DOHH2 (cell line): ENCODE measurements at regions not wholly inside any gene's neighbourhood (a gene's known extent, or its start where the extent isn't known, plus 50 kb on each side); places are given as distances from the start of the nearest gene placed in this dataset.

Source experiments
- H3F3A ChIP-seq: fragments of 200-600 bp; sonication (generic), shearing (Covaris generic); 2 replicates; pipeline ENCODE4 v1.6.0; 2016; ENCODE audit warnings: antibody characterized with exemption, mild to moderate bottlenecking; ENCODE audit not compliant: control insufficient read depth, insufficient read depth
- H3K27ac ChIP-seq: fragments of 200-600 bp; sonication (generic); 2 replicates; pipeline ENCODE4 v1.5.1; 2014; ENCODE audit warnings: low read depth, mild to moderate bottlenecking, low read length, moderate library complexity
- H3K27me3 ChIP-seq: fragments of 200-600 bp; sonication (generic); 2 replicates; pipeline ENCODE4 v1.6.1; 2014; ENCODE audit warnings: mild to moderate bottlenecking, low read length, mixed read lengths; ENCODE audit not compliant: control insufficient read depth
- H3K36me3 ChIP-seq: fragments of 200-600 bp; sonication (generic); 2 replicates; pipeline ENCODE4 v1.6.1; 2014; ENCODE audit warnings: mild to moderate bottlenecking, low read length, moderate library complexity, mixed read lengths; ENCODE audit not compliant: control insufficient read depth
- H3K4me1 ChIP-seq: fragments of 200-600 bp; sonication (generic); 2 replicates; pipeline ENCODE4 v1.6.1; 2014; ENCODE audit warnings: mild to moderate bottlenecking, low read length, mixed read lengths; ENCODE audit not compliant: control insufficient read depth
- H3K4me2 ChIP-seq: fragments of 200-600 bp; sonication (generic); 2 replicates; pipeline ENCODE4 v1.6.0; 2014; ENCODE audit warnings: mild to moderate bottlenecking, low read length, moderate library complexity
- H3K4me3 ChIP-seq: fragments of 200-600 bp; sonication (generic); 2 replicates; pipeline ENCODE4 v1.5.1; 2014; ENCODE audit warnings: mild to moderate bottlenecking, low read length, mixed read lengths
- H3K79me2 ChIP-seq: fragments of 200-600 bp; sonication (generic); 2 replicates; pipeline ENCODE4 v1.6.1; 2014; ENCODE audit warnings: mild to moderate bottlenecking, low read length, mixed read lengths; ENCODE audit not compliant: control insufficient read depth
- H3K9me2 ChIP-seq: fragments of 200-600 bp; sonication (generic); replicated peaks from 2 replicates; pipeline ENCODE4 v1.6.1; 2014; ENCODE audit warnings: mild to moderate bottlenecking, low read length, mixed read lengths; ENCODE audit not compliant: control insufficient read depth
- H3K9me3 ChIP-seq: fragments of 200-600 bp; sonication (generic); 2 replicates; pipeline ENCODE4 v1.6.1; 2014; ENCODE audit warnings: antibody characterized with exemption, low read length, mixed read lengths; ENCODE audit not compliant: control insufficient read depth, insufficient read depth
- H4K20me1 ChIP-seq: fragments of 200-600 bp; sonication (generic); 2 replicates; pipeline ENCODE4 v1.6.0; 2014; ENCODE audit warnings: low read depth, mild to moderate bottlenecking, antibody characterized with exemption, low read length, moderate library complexity; ENCODE audit not compliant: control insufficient read depth, insufficient read depth
- CTCF ChIP-seq: fragments of 200-600 bp; sonication (generic); IDR thresholded peaks from one replicate; pipeline ENCODE4 v1.5.1; 2014; ENCODE audit warnings: antibody characterized with exemption, mild to moderate bottlenecking, low read depth, low read length; ENCODE audit not compliant: poor library complexity, severe bottlenecking
- EZH2phosphoT487 ChIP-seq: fragments of 200-600 bp; sonication (generic); IDR thresholded peaks from 2 replicates; pipeline ENCODE4 v1.6.1; 2017; ENCODE audit warnings: borderline replicate concordance, mild to moderate bottlenecking, antibody characterized with exemption, low read length, moderate library complexity, mixed read lengths

- no peak overlapping the region for H3K27ac ChIP-seq
Measured at GRCh38 chr10:21164687-21165086, 267.6 kb upstream of the NEBL start.

GRCh38 chr10:21162948-21163347 lies 265.8 kb upstream of the NEBL start:
- Histone ChIP-seq H4K20me1 (no peaks in the 10 kb centered on the region), H3K27me3 (0 out of 2 replicates have a peak, but pooled peaks cover 2% of the 10 kb centered on the region), H3K9me2 (no peaks in the 10 kb centered on the region), H3K9me3 (no peaks in the 10 kb centered on the region), H3K4me1 (no peaks in the 10 kb centered on the region), H3K4me3 (no peak overlapping the region), H3F3A (no peaks in the 10 kb centered on the region), H3K36me3 (no peaks in the 10 kb centered on the region), H3K4me2 (no peak overlapping the region), H3K27ac (no peak overlapping the region), H3K79me2 (no peaks in the 10 kb centered on the region)
- TF ChIP-seq CTCF (no peak), EZH2phosphoT487 (no peak)

More at GRCh38 chr10:21164687-21165086, 267.6 kb upstream of the NEBL start:
- H3K9me2 ChIP-seq, result no peaks in the 10 kb centered on the region
- no peak overlapping the region for H3K4me3 ChIP-seq
- 0 out of 2 replicates have a peak, but pooled peaks cover 2% of the 10 kb centered on the region for H3K27me3 ChIP-seq
- no peaks in the 10 kb centered on the region for H4K20me1 ChIP-seq
- no peaks in the 10 kb centered on the region for H3K9me3 ChIP-seq
- TF ChIP-seq EZH2phosphoT487, result no peak
- TF ChIP-seq CTCF, result no peak
- no peaks in the 10 kb centered on the region for H3K79me2 ChIP-seq
- H3K4me2 ChIP-seq, result no peak overlapping the region
- H3F3A ChIP-seq, result no peaks in the 10 kb centered on the region
- H3K36me3 ChIP-seq, result no peaks in the 10 kb centered on the region
- no peaks in the 10 kb centered on the region for H3K4me1 ChIP-seq

- no peaks in the 10 kb centered on the region for H3K4me1 ChIP-seq
- no peak overlapping the region for H3K27ac ChIP-seq
- no peak overlapping the region for H3K4me3 ChIP-seq
- 0 out of 2 replicates have a peak, but pooled peaks cover 2% of the 10 kb centered on the region for H3K27me3 ChIP-seq
- H3K4me2 ChIP-seq, result no peak overlapping the region
- no peaks in the 10 kb centered on the region for H4K20me1 ChIP-seq
- no peaks in the 10 kb centered on the region for H3K9me3 ChIP-seq
- H3K36me3 ChIP-seq, result no peaks in the 10 kb centered on the region
- H3F3A ChIP-seq, result no peaks in the 10 kb centered on the region
- no peaks in the 10 kb centered on the region for H3K9me2 ChIP-seq
- no peaks in the 10 kb centered on the region for H3K79me2 ChIP-seq
- TF ChIP-seq EZH2phosphoT487 (no peak), CTCF (no peak)
Measured at GRCh38 chr10:21161647-21162046, 264.5 kb upstream of the NEBL start.

- Histone ChIP-seq H3K27ac (no peak overlapping the region), H3K4me1 (no peaks in the 10 kb centered on the region), H3K4me2 (no peak overlapping the region), H3K9me3 (no peaks in the 10 kb centered on the region), H4K20me1 (no peaks in the 10 kb centered on the region), H3K27me3 (0 out of 2 replicates have a peak, but pooled peaks cover 2% of the 10 kb centered on the region), H3K79me2 (no peaks in the 10 kb centered on the region), H3K9me2 (no peaks in the 10 kb centered on the region), H3F3A (no peaks in the 10 kb centered on the region), H3K4me3 (no peak overlapping the region), H3K36me3 (no peaks in the 10 kb centered on the region)
- TF ChIP-seq CTCF (no peak), EZH2phosphoT487 (no peak)
Measured at GRCh38 chr10:21161090-21161625, 264.0 kb upstream of the NEBL start.
